H1 (cell line): ENCODE measurements at regions not wholly inside any gene's neighbourhood (a gene's known extent, or its start where the extent isn't known, plus 50 kb on each side); places are given as distances from the start of the nearest gene placed in this dataset.

Source experiments
- KDM4A ChIP-seq: IDR thresholded peaks from one replicate; pipeline ENCODE4 v1.7.1; 2012; ENCODE audit warnings: low read depth, mild to moderate bottlenecking, moderate library complexity, low read length, inconsistent platforms; ENCODE audit not compliant: severe bottlenecking
- POLR2A ChIP-seq, 2 experiments: IDR thresholded peaks; 1 replicate in 1 of 2; 2 replicates in 1 of 2; pipeline ENCODE4 v1.6.1; 2011; ENCODE audit warnings: low read depth in 2 of 2, low read length in 2 of 2, mild to moderate bottlenecking in 2 of 2; ENCODE audit errors: control extremely low read depth in 1 of 2

DNA sequence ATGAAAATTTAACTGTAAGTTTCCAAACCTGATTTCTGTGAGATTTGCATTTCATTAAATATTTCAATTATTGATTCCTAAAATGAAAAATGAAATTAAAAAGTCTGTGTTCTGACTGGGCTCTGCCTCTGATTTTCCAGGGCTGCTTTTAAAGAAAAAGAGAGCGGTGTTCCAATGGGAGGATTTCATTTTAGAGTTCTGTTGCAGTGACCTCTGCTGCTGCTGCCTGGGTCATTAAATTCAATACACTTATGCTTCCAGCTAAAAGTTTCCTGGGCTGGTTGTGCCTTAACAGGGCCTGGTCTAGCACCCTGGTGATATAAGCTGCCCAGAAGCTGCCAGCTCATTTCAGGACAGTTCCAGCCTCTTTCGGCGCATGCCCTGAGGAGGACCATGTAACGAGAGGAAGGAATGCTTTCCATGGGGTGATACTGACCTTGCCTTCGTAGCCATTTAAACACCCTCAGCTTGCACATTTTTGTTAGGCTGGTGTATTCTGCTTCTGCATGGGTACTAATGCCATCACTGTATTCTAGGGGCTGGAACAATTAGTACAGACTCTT is 93.3 kb downstream of the TMEM174 start (continued):
- TF ChIP-seq POLR2A (IDR thresholded peaks at IDR 0.05; ENCODE audit: control extremely low read depth in 1 of 2, low read depth in 2 of 2, low read length in 2 of 2) (no peak), KDM4A (no peak)
